OCI-LY1 (cell line): ENCODE measurements at regions not wholly inside any gene's neighbourhood (a gene's known extent, or its start where the extent isn't known, plus 50 kb on each side); places are given as distances from the start of the nearest gene placed in this dataset.

ENCODE experiments used
- H2AFZ ChIP-seq: fragments of 200-600 bp; sonication (generic), shearing (Covaris generic); 2 replicates; pipeline ENCODE4 v1.6.0; 2014; ENCODE audit warnings: antibody characterized with exemption, mild to moderate bottlenecking, low read length
- H3F3A ChIP-seq: fragments of 200-600 bp; sonication (generic), shearing (Covaris generic); 2 replicates; pipeline ENCODE4 v1.6.0; 2014; ENCODE audit warnings: mild to moderate bottlenecking, antibody characterized with exemption, low read length, moderate library complexity; ENCODE audit not compliant: insufficient read depth
- H3K27ac ChIP-seq: fragments of 200-600 bp; sonication (generic); 2 replicates; pipeline ENCODE4 v1.5.1; 2014; ENCODE audit warnings: low read length, mixed run types, mild to moderate bottlenecking, low read depth; ENCODE audit not compliant: poor library complexity, severe bottlenecking
- H3K27me3 ChIP-seq: fragments of 200-600 bp; sonication (generic); 2 replicates; pipeline ENCODE4 v1.6.0; 2014; ENCODE audit warnings: antibody characterized with exemption, mild to moderate bottlenecking, low read length, moderate library complexity; ENCODE audit not compliant: insufficient read depth
- H3K36me3 ChIP-seq: fragments of 200-600 bp; sonication (generic); 2 replicates; pipeline ENCODE4 v1.6.1; 2014; ENCODE audit warnings: mild to moderate bottlenecking, antibody characterized with exemption, low read length, moderate library complexity, mixed read lengths; ENCODE audit not compliant: insufficient read depth
- H3K4me1 ChIP-seq: fragments of 200-600 bp; sonication (generic); 2 replicates; pipeline ENCODE4 v1.5.1; 2014; ENCODE audit warnings: mild to moderate bottlenecking, low read length, moderate library complexity; ENCODE audit not compliant: insufficient read depth, severe bottlenecking
- H3K4me2 ChIP-seq: fragments of 200-600 bp; sonication (generic), shearing (Covaris generic); 2 replicates; pipeline ENCODE4 v1.6.1; 2014; ENCODE audit warnings: low read length
- H3K4me3 ChIP-seq: fragments of 200-600 bp; sonication (generic); 2 replicates; pipeline ENCODE4 v1.5.1; 2014; ENCODE audit warnings: low read length, low read depth, mild to moderate bottlenecking, mixed read lengths; ENCODE audit not compliant: poor library complexity, severe bottlenecking
- H3K79me2 ChIP-seq: fragments of 200-600 bp; shearing (Covaris generic); 2 replicates; pipeline ENCODE4 v1.6.1; 2016; ENCODE audit warnings: mixed run types, low read length, mixed read lengths; ENCODE audit not compliant: insufficient read depth
- H3K9ac ChIP-seq: fragments of 200-600 bp; sonication (generic), shearing (Covaris generic); 2 replicates; pipeline ENCODE4 v1.6.1; 2014; ENCODE audit warnings: mild to moderate bottlenecking, low read length, mixed read lengths
- H3K9me2 ChIP-seq: fragments of 200-600 bp; sonication (generic), shearing (Covaris generic); 2 replicates; pipeline ENCODE4 v1.6.1; 2014; ENCODE audit warnings: low read depth, mild to moderate bottlenecking, low read length, mixed read lengths
- H3K9me3 ChIP-seq: fragments of 200-600 bp; shearing (Covaris generic); 2 replicates; pipeline ENCODE4 v1.6.1; 2014; ENCODE audit warnings: low read length, mixed read lengths
- H4K20me1 ChIP-seq: fragments of 200-600 bp; sonication (generic), shearing (Covaris generic); 2 replicates; pipeline ENCODE4 v1.6.0; 2016; ENCODE audit warnings: mild to moderate bottlenecking, low read length; ENCODE audit not compliant: insufficient read depth
- CTCF ChIP-seq: fragments of 200-600 bp; sonication (generic), shearing (Covaris generic); IDR thresholded peaks from 2 replicates; pipeline ENCODE4 v1.5.1; 2017; ENCODE audit warnings: mild to moderate bottlenecking, antibody characterized with exemption, low read length, moderate library complexity, mixed read lengths
- EZH2 ChIP-seq: fragments of 200-600 bp; sonication (generic), shearing (Covaris generic); IDR thresholded peaks from 2 replicates; pipeline ENCODE4 v1.8.0; 2017; ENCODE audit warnings: borderline replicate concordance, mixed run types, mild to moderate bottlenecking, antibody characterized with exemption, low read length, moderate library complexity, mixed read lengths

DNA sequence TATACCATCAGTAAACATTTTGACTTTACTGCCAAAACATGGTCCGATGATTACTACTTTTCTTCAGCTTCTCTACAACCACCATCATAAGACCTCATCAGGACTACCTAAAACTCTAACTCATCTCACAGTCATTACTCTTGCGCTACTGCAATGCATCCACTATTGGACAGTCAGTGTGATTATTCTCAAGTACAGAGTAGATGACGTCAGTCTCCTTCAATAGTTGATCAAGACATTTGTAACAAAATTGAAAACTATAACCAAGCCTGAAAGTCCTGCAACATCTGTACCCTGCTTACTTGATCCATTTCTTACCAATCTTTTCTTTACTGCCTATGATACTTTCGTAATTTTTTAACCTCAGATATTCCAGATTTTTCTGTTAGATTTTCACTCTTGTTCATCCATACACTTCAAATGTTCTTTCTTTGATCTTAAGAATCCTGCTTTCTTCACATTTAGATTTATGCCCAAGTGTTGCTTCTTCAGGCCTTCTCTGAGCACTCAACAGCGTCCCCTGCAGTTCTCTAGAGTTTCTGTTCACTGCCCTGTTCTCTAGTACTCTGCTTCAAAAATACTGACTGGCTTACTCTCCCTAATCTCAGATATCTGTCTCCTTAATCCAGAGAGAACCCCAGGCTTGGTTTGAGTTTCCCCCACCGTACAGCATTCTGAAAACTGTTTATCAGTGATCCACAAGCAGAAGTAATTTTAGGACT is 1517.6 kb downstream of the STIM2 start:
- TF ChIP-seq EZH2, result no peak
- no peak for TF ChIP-seq CTCF
- H3K4me2 ChIP-seq, result no peak overlapping the region

DNA sequence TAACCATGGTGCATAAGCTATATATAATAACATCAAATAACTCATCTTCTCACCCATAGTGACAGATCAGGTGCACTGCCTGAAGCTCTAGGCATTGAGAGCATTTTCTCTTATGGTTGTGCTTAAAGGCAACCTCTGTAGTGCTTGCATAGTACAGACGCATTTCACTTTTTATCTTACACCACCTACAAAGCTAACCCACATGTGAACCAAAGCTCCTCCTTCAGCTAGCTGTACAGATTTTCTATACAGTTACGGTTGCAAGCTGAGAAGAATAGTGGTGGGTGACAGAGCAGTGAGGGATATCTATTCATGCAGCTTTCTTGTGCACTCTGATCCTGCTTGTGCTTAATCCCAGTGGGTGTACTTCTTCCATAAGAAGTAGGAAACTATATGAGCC is 1525.2 kb downstream of the STIM2 start:
- no peaks in the 10 kb centered on the region for H3K4me1 ChIP-seq

More for the DNA sequence above, 1517.6 kb downstream of the STIM2 start:
- H3K27ac ChIP-seq, result no peak overlapping the region
- no peaks in the 10 kb centered on the region for H3K9me3 ChIP-seq
- H3K9ac ChIP-seq, result no peak overlapping the region
- no peaks in the 10 kb centered on the region for H3K4me1 ChIP-seq
- no peaks in the 10 kb centered on the region for H3K79me2 ChIP-seq
- no peaks in the 10 kb centered on the region for H3F3A ChIP-seq
- no peaks in the 10 kb centered on the region for H3K27me3 ChIP-seq
- no peaks in the 10 kb centered on the region for H4K20me1 ChIP-seq
- H3K4me3 ChIP-seq, result no peak overlapping the region
- no peaks in the 10 kb centered on the region for H3K9me2 ChIP-seq
- no peaks in the 10 kb centered on the region for H3K36me3 ChIP-seq
- H2AFZ ChIP-seq, result no peak overlapping the region

DNA sequence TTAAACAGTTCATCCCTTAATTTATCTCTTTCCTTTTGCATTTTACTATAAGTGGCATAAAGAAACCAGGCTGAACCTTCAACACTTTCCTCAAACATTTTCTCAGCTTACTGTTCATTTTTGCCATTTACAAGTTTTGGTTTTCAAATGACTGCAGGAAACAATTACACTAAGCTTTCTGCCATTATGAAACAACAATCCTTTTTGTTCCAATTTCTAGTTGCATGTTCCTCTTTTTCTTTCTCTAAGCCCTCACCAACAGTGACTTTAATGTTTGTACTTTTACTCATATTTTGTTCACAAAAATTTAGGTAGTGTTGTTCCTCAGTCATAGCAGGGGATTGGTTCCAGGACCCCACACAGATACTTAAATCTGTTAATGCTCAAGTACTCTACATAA is 1526.1 kb downstream of the STIM2 start:
- Histone ChIP-seq H3K9me3 (no peaks in the 10 kb centered on the region), H3K27ac (no peak overlapping the region), H3K36me3 (no peaks in the 10 kb centered on the region), H3K79me2 (no peaks in the 10 kb centered on the region), H3K4me3 (no peak overlapping the region), H2AFZ (no peak overlapping the region), H4K20me1 (no peaks in the 10 kb centered on the region), H3K9me2 (no peaks in the 10 kb centered on the region), H3K4me2 (no peak overlapping the region), H3K4me1 (no peaks in the 10 kb centered on the region), H3K27me3 (no peaks in the 10 kb centered on the region), H3F3A (no peaks in the 10 kb centered on the region), H3K9ac (no peak overlapping the region)
- TF ChIP-seq EZH2 (no peak), CTCF (no peak)

More for the DNA sequence above, 1525.2 kb downstream of the STIM2 start:
- Histone ChIP-seq H3K36me3 (no peaks in the 10 kb centered on the region), H3K9me2 (no peaks in the 10 kb centered on the region), H3K4me2 (no peak overlapping the region), H3K9ac (no peak overlapping the region), H3K79me2 (no peaks in the 10 kb centered on the region), H3K9me3 (no peaks in the 10 kb centered on the region), H3K27ac (no peak overlapping the region), H2AFZ (no peak overlapping the region), H3K27me3 (no peaks in the 10 kb centered on the region), H4K20me1 (no peaks in the 10 kb centered on the region), H3K4me3 (no peak overlapping the region), H3F3A (no peaks in the 10 kb centered on the region)
- TF ChIP-seq EZH2, result no peak
- TF ChIP-seq CTCF, result no peak
